HG03045 (cell line): ENCODE measurements at regions not wholly inside any gene's neighbourhood (a gene's known extent, or its start where the extent isn't known, plus 50 kb on each side); places are given as distances from the start of the nearest gene placed in this dataset.
"Not testable (repeated sequence)": the region's sequence is repeated elsewhere in the genome, so short reads cannot be mapped to it uniquely, and the experiment has no call there.

Experiments
- ATAC-seq: cut with Tn5 transposase; IDR thresholded peaks from one replicate; pipeline ENCODE4 v1.9.1; 2021; ENCODE audit warnings: mild to moderate bottlenecking, moderate library complexity; ENCODE audit not compliant: unreplicated experiment

GRCh38 chr2:37802899-37803379, 122.1 kb upstream of the RMDN2 start:
- no peak for ATAC-seq

- not testable (repeated sequence) for ATAC-seq
Observed at GRCh38 chr2:37806004-37806403, 119.1 kb upstream of the RMDN2 start.

GRCh38 chr2:37809525-37809924, 115.6 kb upstream of the RMDN2 start:
- ATAC-seq = no peak

GRCh38 chr2:37809931-37810570, 115.0 kb upstream of the RMDN2 start:
- no peak for ATAC-seq

- ATAC-seq = no peak
Observed at GRCh38 chr2:37812414-37812813, 112.7 kb upstream of the RMDN2 start.

GRCh38 chr2:37812941-37813730, 112.0 kb upstream of the RMDN2 start:
- ATAC-seq = no peak

- ATAC-seq = no peak
Observed at GRCh38 chr2:37816036-37816435, 109.1 kb upstream of the RMDN2 start.

GRCh38 chr2:37816686-37817085, 108.4 kb upstream of the RMDN2 start:
- ATAC-seq = no peak

- no peak for ATAC-seq
Observed at GRCh38 chr2:37819186-37819585, 105.9 kb upstream of the RMDN2 start.

- no peak for ATAC-seq
Observed at GRCh38 chr2:37820471-37820986, 104.6 kb upstream of the RMDN2 start.

GRCh38 chr2:37825586-37825985, 99.5 kb upstream of the RMDN2 start:
- no peak for ATAC-seq

- no peak for ATAC-seq
Observed at GRCh38 chr2:37826611-37827010, 98.5 kb upstream of the RMDN2 start.

- ATAC-seq = no peak
Observed at GRCh38 chr2:37827455-37827854, 97.6 kb upstream of the RMDN2 start.

- no peak for ATAC-seq
Observed at GRCh38 chr2:37827911-37828511, 97.1 kb upstream of the RMDN2 start.

- no peak for ATAC-seq
Observed at GRCh38 chr2:37829202-37829601, 95.9 kb upstream of the RMDN2 start.

GRCh38 chr2:37829616-37830395, 95.3 kb upstream of the RMDN2 start:
- ATAC-seq = no peak

- ATAC-seq = no peak
Observed at GRCh38 chr2:37830636-37831035, 94.5 kb upstream of the RMDN2 start.

GRCh38 chr2:37831081-37831780, 93.9 kb upstream of the RMDN2 start:
- no peak for ATAC-seq

GRCh38 chr2:37832590-37833197, 92.4 kb upstream of the RMDN2 start:
- ATAC-seq = no peak

GRCh38 chr2:37833423-37833822, 91.7 kb upstream of the RMDN2 start:
- ATAC-seq = no peak
